Loucy (cell line): ENCODE measurements at regions not wholly inside any gene's neighbourhood (a gene's known extent, or its start where the extent isn't known, plus 50 kb on each side); places are given as distances from the start of the nearest gene placed in this dataset.

Experiments
- CTCF ChIP-seq: fragments of 200-600 bp; sonication (generic); conservative IDR thresholded peaks from 2 replicates; pipeline ENCODE4 v1.5.1; 2014; ENCODE audit warnings: mild to moderate bottlenecking, antibody characterized with exemption, low read length
- EZH2phosphoT487 ChIP-seq: fragments of 200-600 bp; IDR thresholded peaks from 2 replicates; pipeline ENCODE4 v1.6.1; 2018; ENCODE audit warnings: antibody characterized with exemption, mild to moderate bottlenecking, moderate library complexity, borderline replicate concordance

- no peak for TF ChIP-seq EZH2phosphoT487
- no peak for TF ChIP-seq CTCF
Observed at GRCh38 chr1:115158181-115158580, 68.9 kb upstream of the TSPAN2 start.
